Bronchial epithelial cell (primary cell): ENCODE measurements at regions not wholly inside any gene's neighbourhood (a gene's known extent, or its start where the extent isn't known, plus 50 kb on each side); places are given as distances from the start of the nearest gene placed in this dataset.

ENCODE experiments used
- DNase-seq: peaks from one replicate; pipeline ENCODE4 v3.0.0-alpha.2; 2010; ENCODE audit warnings: low read depth
- FAIRE-seq: peaks from 2 replicates; lab custom pipeline; 2011; peaks lifted over from hg19 to GRCh38; lab: Jason Lieb, UNC
- H3K27me3 ChIP-seq: 2 replicates; pipeline ENCODE4 v1.5.1; 2011; ENCODE audit warnings: low read length; ENCODE audit not compliant: control insufficient read depth, insufficient read depth
- H3K36me3 ChIP-seq: 2 replicates; pipeline ENCODE4 v1.5.1; 2011; ENCODE audit warnings: low read length; ENCODE audit not compliant: control insufficient read depth, insufficient read depth
- H3K4me3 ChIP-seq: 2 replicates; pipeline ENCODE4 v1.5.1; 2011; ENCODE audit warnings: mild to moderate bottlenecking, low read depth, low read length, control low read depth
- TF ChIP-seq, protein P1 (sequence below): IDR thresholded peaks from 2 replicates; pipeline ENCODE4 v1.5.1; 2011; ENCODE audit warnings: mild to moderate bottlenecking, moderate library complexity, low read length, control low read depth, inconsistent platforms; ENCODE audit not compliant: insufficient read depth, severe bottlenecking

DNA sequence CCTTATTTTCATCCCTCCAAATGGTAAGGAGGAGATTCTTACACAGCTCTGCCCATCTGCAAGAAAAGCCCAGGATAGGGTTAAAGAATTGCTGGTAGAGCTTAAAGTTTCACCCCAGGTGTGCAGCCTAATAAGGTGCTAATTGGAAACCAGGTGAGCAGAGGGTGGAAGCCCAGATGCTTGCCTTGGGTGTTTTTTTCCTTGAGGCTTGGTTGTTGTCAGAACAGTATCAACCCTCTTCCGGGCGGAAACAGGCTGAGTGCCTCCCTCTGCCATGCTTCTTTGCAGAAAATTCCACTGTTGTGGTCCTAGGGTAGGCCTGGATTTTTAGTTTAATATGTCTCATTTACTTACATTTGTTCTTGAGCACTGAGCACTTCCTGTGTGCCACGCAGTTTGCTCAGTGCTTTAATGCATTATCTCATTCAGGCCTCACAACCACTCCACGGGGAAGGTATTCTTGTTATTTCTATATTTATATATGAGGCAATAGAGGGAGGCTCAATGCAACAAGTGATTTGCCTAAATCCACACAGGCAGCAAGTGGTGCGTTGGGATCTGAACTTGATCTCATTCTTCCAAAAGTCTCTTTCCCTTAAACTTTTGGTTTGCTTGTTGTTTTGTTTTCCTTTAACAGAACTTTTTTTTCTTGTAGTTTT, 115.0 kb upstream of the LRIG1 start:
- TF ChIP-seq, protein P1, sequence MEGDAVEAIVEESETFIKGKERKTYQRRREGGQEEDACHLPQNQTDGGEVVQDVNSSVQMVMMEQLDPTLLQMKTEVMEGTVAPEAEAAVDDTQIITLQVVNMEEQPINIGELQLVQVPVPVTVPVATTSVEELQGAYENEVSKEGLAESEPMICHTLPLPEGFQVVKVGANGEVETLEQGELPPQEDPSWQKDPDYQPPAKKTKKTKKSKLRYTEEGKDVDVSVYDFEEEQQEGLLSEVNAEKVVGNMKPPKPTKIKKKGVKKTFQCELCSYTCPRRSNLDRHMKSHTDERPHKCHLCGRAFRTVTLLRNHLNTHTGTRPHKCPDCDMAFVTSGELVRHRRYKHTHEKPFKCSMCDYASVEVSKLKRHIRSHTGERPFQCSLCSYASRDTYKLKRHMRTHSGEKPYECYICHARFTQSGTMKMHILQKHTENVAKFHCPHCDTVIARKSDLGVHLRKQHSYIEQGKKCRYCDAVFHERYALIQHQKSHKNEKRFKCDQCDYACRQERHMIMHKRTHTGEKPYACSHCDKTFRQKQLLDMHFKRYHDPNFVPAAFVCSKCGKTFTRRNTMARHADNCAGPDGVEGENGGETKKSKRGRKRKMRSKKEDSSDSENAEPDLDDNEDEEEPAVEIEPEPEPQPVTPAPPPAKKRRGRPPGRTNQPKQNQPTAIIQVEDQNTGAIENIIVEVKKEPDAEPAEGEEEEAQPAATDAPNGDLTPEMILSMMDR: no peak
- no peaks in the 10 kb centered on the region for H3K27me3 ChIP-seq
- no peaks in the 10 kb centered on the region for H3K36me3 ChIP-seq
- no peak for FAIRE-seq
- no peak overlapping the region for H3K4me3 ChIP-seq
- no peak for DNase-seq

- no peak overlapping the region for H3K4me3 ChIP-seq
- FAIRE-seq: no peak
- no peaks in the 10 kb centered on the region for H3K36me3 ChIP-seq
- DNase-seq: no peak
- TF ChIP-seq, protein P1: no peak
- H3K27me3 ChIP-seq: no peaks in the 10 kb centered on the region
These were observed 116.5 kb upstream of the LRIG1 start for GRCh38 chr3:66617351-66617750.

- TF ChIP-seq, protein P1: no peak
- Histone ChIP-seq H3K4me3 (no peak overlapping the region), H3K27me3 (no peaks in the 10 kb centered on the region), H3K36me3 (no peaks in the 10 kb centered on the region)
- DNase-seq (no peak), FAIRE-seq (no peak)
These were observed 117.2 kb upstream of the LRIG1 start for GRCh38 chr3:66618066-66618465.

DNA sequence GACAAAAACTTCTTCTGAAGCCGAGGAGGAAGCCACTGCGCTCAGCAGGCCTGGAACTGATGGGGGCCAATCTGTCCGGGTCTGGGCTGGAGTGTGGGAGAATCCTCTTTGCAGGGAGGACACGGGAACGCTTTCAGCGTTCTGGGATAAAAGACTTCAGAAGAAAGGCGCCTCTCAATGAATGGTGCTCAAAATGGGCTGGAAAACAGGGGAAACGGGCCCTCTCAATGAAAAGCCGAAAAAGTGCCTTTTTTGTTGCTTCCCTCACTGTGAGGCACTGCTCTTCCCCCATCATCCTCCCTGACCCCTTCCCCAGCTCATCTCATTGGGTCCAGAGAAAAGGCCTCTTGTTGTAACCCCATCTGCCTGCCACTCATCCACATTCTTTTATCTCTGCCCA, 119.5 kb upstream of the LRIG1 start:
- Histone ChIP-seq H3K36me3 (no peaks in the 10 kb centered on the region), H3K4me3 (no peak overlapping the region), H3K27me3 (no peaks in the 10 kb centered on the region)
- no peak for FAIRE-seq
- no peak for DNase-seq
- TF ChIP-seq, protein P1: no peak

GRCh38 chr3:66622756-66623457, 122.1 kb upstream of the LRIG1 start:
- Histone ChIP-seq H3K36me3 (no peaks in the 10 kb centered on the region), H3K27me3 (no peaks in the 10 kb centered on the region), H3K4me3 (no peak overlapping the region)
- TF ChIP-seq, protein P1: no peak
- FAIRE-seq: no peak
- no peak for DNase-seq
